OCI-LY3 (cell line): ENCODE measurements at regions not wholly inside any gene's neighbourhood (a gene's known extent, or its start where the extent isn't known, plus 50 kb on each side); places are given as distances from the start of the nearest gene placed in this dataset.

Experiments used
- EZH2phosphoT487 ChIP-seq: fragments of 200-600 bp; shearing (Covaris generic); IDR thresholded peaks from 2 replicates; pipeline ENCODE4 v1.6.1; 2018; ENCODE audit warnings: antibody characterized with exemption, mixed run types, low read depth
- TF ChIP-seq, protein P1 (sequence below): fragments of 200-600, 300-600 bp; sonication (generic); IDR thresholded peaks from 2 replicates; pipeline ENCODE4 v1.5.1; 2014; ENCODE audit warnings: antibody characterized with exemption, low read length, low read depth

DNA sequence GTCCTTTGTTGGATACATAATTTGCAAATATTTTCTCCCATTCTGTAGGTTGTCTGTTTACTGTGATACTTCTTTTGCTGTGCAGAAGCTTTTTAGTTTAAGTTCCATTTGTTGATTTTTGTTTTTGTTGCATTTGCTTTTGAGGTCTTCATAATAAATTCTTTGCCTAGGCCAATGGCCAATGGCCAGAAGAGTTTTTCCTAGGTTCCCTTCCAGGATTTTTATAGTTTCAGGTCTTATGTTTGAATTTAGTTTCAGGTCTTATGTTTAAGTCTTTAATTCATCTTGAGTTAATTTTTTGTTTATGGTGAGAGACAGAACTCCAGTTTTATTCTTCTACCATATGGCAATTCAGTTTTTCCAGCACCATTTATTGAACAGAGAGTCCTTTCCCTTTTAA lies 90.1 kb upstream of the GOT2 start:
- TF ChIP-seq, protein P1, sequence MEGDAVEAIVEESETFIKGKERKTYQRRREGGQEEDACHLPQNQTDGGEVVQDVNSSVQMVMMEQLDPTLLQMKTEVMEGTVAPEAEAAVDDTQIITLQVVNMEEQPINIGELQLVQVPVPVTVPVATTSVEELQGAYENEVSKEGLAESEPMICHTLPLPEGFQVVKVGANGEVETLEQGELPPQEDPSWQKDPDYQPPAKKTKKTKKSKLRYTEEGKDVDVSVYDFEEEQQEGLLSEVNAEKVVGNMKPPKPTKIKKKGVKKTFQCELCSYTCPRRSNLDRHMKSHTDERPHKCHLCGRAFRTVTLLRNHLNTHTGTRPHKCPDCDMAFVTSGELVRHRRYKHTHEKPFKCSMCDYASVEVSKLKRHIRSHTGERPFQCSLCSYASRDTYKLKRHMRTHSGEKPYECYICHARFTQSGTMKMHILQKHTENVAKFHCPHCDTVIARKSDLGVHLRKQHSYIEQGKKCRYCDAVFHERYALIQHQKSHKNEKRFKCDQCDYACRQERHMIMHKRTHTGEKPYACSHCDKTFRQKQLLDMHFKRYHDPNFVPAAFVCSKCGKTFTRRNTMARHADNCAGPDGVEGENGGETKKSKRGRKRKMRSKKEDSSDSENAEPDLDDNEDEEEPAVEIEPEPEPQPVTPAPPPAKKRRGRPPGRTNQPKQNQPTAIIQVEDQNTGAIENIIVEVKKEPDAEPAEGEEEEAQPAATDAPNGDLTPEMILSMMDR, result no peak
- TF ChIP-seq EZH2phosphoT487, result no peak
